Hepatocyte (in vitro differentiated cells): ENCODE measurements at regions not wholly inside any gene's neighbourhood (a gene's known extent, or its start where the extent isn't known, plus 50 kb on each side); places are given as distances from the start of the nearest gene placed in this dataset.

Experiments used
- DNase-seq: peaks from one replicate; pipeline ENCODE4 v3.0.0-alpha.2; 2016; ENCODE audit warnings: low spot score
- H2AFZ ChIP-seq: fragments of 200-600 bp; sonication (generic); 2 replicates; pipeline ENCODE4 v1.6.0; 2016; ENCODE audit warnings: antibody characterized with exemption, mild to moderate bottlenecking
- H3K27ac ChIP-seq: fragments of 200-600 bp; sonication (generic); 2 replicates; pipeline ENCODE4 v1.5.1; 2016; ENCODE audit warnings: mild to moderate bottlenecking
- H3K27me3 ChIP-seq: fragments of 200-600 bp; sonication (generic); 2 replicates; pipeline ENCODE4 v1.6.1; 2016
- H3K36me3 ChIP-seq: fragments of 200-600 bp; sonication (generic); replicated peaks from 2 replicates; pipeline ENCODE4 v1.5.1; 2016; ENCODE audit warnings: low read depth; ENCODE audit not compliant: insufficient read depth
- H3K4me1 ChIP-seq: fragments of 200-600 bp; sonication (generic); 2 replicates; pipeline ENCODE4 v1.5.1; 2016; ENCODE audit warnings: mild to moderate bottlenecking, moderate library complexity; ENCODE audit not compliant: insufficient read depth
- H3K4me2 ChIP-seq: fragments of 200-600 bp; sonication (generic); 2 replicates; pipeline ENCODE4 v1.6.0; 2016
- H3K4me3 ChIP-seq: fragments of 200-600 bp; sonication (generic); 2 replicates; pipeline ENCODE4 v1.5.1; 2016; ENCODE audit warnings: mild to moderate bottlenecking
- H3K79me2 ChIP-seq: fragments of 200-600 bp; sonication (generic); 2 replicates; pipeline ENCODE4 v1.6.0; 2017; ENCODE audit warnings: mild to moderate bottlenecking
- H3K9me2 ChIP-seq: fragments of 200-600 bp; sonication (generic); replicated peaks from 2 replicates; pipeline ENCODE4 v1.6.0; 2017; ENCODE audit warnings: mild to moderate bottlenecking; ENCODE audit not compliant: insufficient read depth
- H3K9me3 ChIP-seq: fragments of 200-600 bp; sonication (generic); 2 replicates; pipeline ENCODE4 v1.5.1; 2016; ENCODE audit warnings: low read depth, mild to moderate bottlenecking
- H4K20me1 ChIP-seq: fragments of 200-600 bp; sonication (generic); 2 replicates; pipeline ENCODE4 v1.6.0; 2016; ENCODE audit warnings: mild to moderate bottlenecking; ENCODE audit not compliant: insufficient read depth, poor library complexity, severe bottlenecking
- EZH2 ChIP-seq: fragments of 200-600 bp; sonication (generic); IDR thresholded peaks from 2 replicates; pipeline ENCODE4 v1.6.1; 2016; ENCODE audit warnings: antibody characterized with exemption, mild to moderate bottlenecking, borderline replicate concordance
- EZH2phosphoT487 ChIP-seq: fragments of 200-600 bp; sonication (generic); IDR thresholded peaks from one replicate; pipeline ENCODE4 v1.6.1; 2018; ENCODE audit warnings: antibody characterized with exemption, mild to moderate bottlenecking, low read depth, moderate library complexity; ENCODE audit not compliant: unreplicated experiment, severe bottlenecking
- WGBS: methylation state at CpG from one replicate; pipeline ENCODE4 v1.1.6; 2016; ENCODE audit warnings: low lambda C conversion rate; ENCODE audit errors: missing lambda C conversion rate; 5-methylcytosine and 5-hydroxymethylcytosine counted together
- TF ChIP-seq, protein P1 (sequence below): fragments of 200-600 bp; sonication (generic); IDR thresholded peaks from 2 replicates; pipeline ENCODE4 v1.5.1; 2016; ENCODE audit warnings: antibody characterized with exemption, mild to moderate bottlenecking; ENCODE audit not compliant: poor library complexity

GRCh38 chr7:106485919-106486318 lies 175.0 kb downstream of the CCDC71L start:
- no peak overlapping the region for H2AFZ ChIP-seq
- H3K9me3 ChIP-seq: no peaks in the 10 kb centered on the region
- DNase-seq: no peak
- H3K4me1 ChIP-seq: no peaks in the 10 kb centered on the region
- TF ChIP-seq EZH2phosphoT487: no peak
- TF ChIP-seq, protein P1, sequence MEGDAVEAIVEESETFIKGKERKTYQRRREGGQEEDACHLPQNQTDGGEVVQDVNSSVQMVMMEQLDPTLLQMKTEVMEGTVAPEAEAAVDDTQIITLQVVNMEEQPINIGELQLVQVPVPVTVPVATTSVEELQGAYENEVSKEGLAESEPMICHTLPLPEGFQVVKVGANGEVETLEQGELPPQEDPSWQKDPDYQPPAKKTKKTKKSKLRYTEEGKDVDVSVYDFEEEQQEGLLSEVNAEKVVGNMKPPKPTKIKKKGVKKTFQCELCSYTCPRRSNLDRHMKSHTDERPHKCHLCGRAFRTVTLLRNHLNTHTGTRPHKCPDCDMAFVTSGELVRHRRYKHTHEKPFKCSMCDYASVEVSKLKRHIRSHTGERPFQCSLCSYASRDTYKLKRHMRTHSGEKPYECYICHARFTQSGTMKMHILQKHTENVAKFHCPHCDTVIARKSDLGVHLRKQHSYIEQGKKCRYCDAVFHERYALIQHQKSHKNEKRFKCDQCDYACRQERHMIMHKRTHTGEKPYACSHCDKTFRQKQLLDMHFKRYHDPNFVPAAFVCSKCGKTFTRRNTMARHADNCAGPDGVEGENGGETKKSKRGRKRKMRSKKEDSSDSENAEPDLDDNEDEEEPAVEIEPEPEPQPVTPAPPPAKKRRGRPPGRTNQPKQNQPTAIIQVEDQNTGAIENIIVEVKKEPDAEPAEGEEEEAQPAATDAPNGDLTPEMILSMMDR: no peak
- TF ChIP-seq EZH2: no peak
- no peaks in the 10 kb centered on the region for H3K36me3 ChIP-seq
- H3K4me2 ChIP-seq: no peak overlapping the region
- H3K27ac ChIP-seq: no peak overlapping the region
- no peaks in the 10 kb centered on the region for H3K27me3 ChIP-seq
- H4K20me1 ChIP-seq: no peaks in the 10 kb centered on the region
- WGBS: 92% methylated on average over 1 of the region's 1 CpG
- H3K9me2 ChIP-seq: no peaks in the 10 kb centered on the region
- H3K79me2 ChIP-seq: no peaks in the 10 kb centered on the region
- no peak overlapping the region for H3K4me3 ChIP-seq

DNA sequence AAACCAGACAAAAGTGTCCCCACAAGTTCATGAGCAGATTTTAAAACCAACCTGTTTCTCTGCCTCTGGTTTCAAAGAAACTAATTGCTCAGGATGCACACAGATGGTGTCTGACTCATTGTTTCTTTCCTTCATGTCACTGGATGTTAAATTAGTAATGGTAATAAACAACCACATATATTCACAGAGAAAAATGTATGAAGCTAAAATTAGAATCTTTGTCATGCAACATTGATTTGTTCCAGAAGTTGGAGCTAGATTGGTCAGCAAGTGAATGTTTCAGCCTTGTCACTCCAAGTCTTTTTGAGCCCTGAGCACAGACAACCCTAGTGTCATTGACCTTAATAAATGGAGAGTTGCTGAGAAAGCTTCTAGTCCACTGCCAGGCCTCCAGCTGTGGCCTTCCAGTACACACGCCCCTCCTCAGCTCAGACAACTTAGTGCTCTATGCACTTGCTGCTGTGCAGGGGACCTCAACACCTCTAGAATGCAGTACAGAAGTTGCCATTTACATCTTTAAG lies 175.9 kb downstream of the CCDC71L start:
- Histone ChIP-seq H3K27ac (peak overlapping the region; percentile 77), H3K4me3 (no peak overlapping the region), H3K4me1 (no peaks in the 10 kb centered on the region), H3K27me3 (no peaks in the 10 kb centered on the region), H3K9me2 (no peaks in the 10 kb centered on the region), H2AFZ (no peak overlapping the region), H4K20me1 (no peaks in the 10 kb centered on the region), H3K9me3 (no peaks in the 10 kb centered on the region), H3K36me3 (no peaks in the 10 kb centered on the region), H3K79me2 (no peaks in the 10 kb centered on the region), H3K4me2 (no peak overlapping the region)
- 78% methylated on average over 1 of the region's 1 CpG for WGBS
- TF ChIP-seq EZH2: no peak
- no peak for TF ChIP-seq EZH2phosphoT487
- TF ChIP-seq, protein P1: no peak
- no peak for DNase-seq

DNA sequence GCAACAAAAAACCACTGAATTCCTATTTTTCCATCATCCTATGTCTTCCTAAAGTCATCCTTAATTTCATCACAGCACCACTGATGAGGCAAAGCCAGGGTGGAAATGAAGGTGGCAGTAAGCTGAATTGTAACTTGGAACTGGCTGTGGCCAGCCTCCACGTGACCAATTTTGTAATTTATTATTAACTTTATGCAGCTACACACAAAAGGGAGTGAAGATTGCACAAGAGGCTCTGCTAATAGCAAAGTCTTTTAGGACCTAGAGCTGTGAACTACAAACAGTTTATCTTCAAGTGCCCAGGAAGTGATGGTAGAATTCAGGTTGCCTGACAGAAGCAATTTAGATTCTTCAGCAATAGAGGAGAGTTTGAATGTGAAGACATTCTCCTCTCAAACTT lies 176.4 kb downstream of the CCDC71L start:
- H4K20me1 ChIP-seq: no peaks in the 10 kb centered on the region
- peak; percentile 51 for DNase-seq
- no peaks in the 10 kb centered on the region for H3K9me2 ChIP-seq
- 79% methylated on average over 1 of the region's 1 CpG for WGBS
- H3K79me2 ChIP-seq: no peaks in the 10 kb centered on the region
- peak overlapping the region; percentile 77 for H3K27ac ChIP-seq
- no peak overlapping the region for H3K4me2 ChIP-seq
- no peaks in the 10 kb centered on the region for H3K36me3 ChIP-seq
- H2AFZ ChIP-seq: no peak overlapping the region
- no peaks in the 10 kb centered on the region for H3K27me3 ChIP-seq
- H3K4me1 ChIP-seq: no peaks in the 10 kb centered on the region
- TF ChIP-seq EZH2phosphoT487: no peak
- TF ChIP-seq, protein P1: no peak
- TF ChIP-seq EZH2: no peak
- H3K9me3 ChIP-seq: no peaks in the 10 kb centered on the region
- H3K4me3 ChIP-seq: no peak overlapping the region

GRCh38 chr7:106482091-106482490 lies 178.9 kb downstream of the CCDC71L start:
- no peak overlapping the region for H3K4me2 ChIP-seq
- H3K9me2 ChIP-seq: no peaks in the 10 kb centered on the region
- 95% methylated on average over 4 of the region's 4 CpGs for WGBS
- no peak overlapping the region for H3K4me3 ChIP-seq
- H3K79me2 ChIP-seq: no peaks in the 10 kb centered on the region
- DNase-seq: no peak
- H3K27me3 ChIP-seq: no peaks in the 10 kb centered on the region
- no peak overlapping the region for H3K27ac ChIP-seq
- no peak overlapping the region for H2AFZ ChIP-seq
- no peaks in the 10 kb centered on the region for H3K9me3 ChIP-seq
- no peaks in the 10 kb centered on the region for H3K4me1 ChIP-seq
- TF ChIP-seq EZH2 (no peak), EZH2phosphoT487 (no peak)
- TF ChIP-seq, protein P1: no peak
- no peaks in the 10 kb centered on the region for H3K36me3 ChIP-seq
- no peaks in the 10 kb centered on the region for H4K20me1 ChIP-seq
